HEK293 (cell line): ENCODE measurements at regions not wholly inside any gene's neighbourhood (a gene's known extent, or its start where the extent isn't known, plus 50 kb on each side); places are given as distances from the start of the nearest gene placed in this dataset.

Source experiments
- CTCF ChIA-PET: fragments of 350-600 bp; formaldehyde crosslinking; extraction: SDS; loops from one replicate; lab custom pipeline; 2021; ENCODE audit warnings: antibody characterized with exemption; lab: Yijun Ruan, JAX
- POLR2A ChIA-PET: fragments of 300-600 bp; formaldehyde crosslinking; extraction: SDS; loops from one replicate; lab custom pipeline; 2020; ENCODE audit warnings: antibody characterized with exemption, inconsistent platforms; lab: Yijun Ruan, JAX
- H3K27ac ChIP-seq: fragments of 200-500 bp; sonication (Bioruptor generic); 2 replicates; pipeline ENCODE4 v1.5.1; 2014; ENCODE audit warnings: low read depth, low read length, control low read depth, inconsistent platforms; ENCODE audit errors: extremely low read depth
- H3K36me3 ChIP-seq, 2 experiments: fragments of 200-500 bp in 1 of 2; sonication (Bioruptor generic) in 1 of 2; 1 replicate in 1 of 2; 2 replicates in 1 of 2; pipeline ENCODE4 v1.5.1; 2014 to 2017; ENCODE audit warnings: inconsistent platforms in 2 of 2, low read length in 2 of 2; ENCODE audit not compliant: control insufficient read depth in 2 of 2, insufficient read depth in 1 of 2
- H3K4me1 ChIP-seq: fragments of 200-500 bp; sonication (Bioruptor generic); 2 replicates; pipeline ENCODE4 v1.5.1; 2014; ENCODE audit warnings: mild to moderate bottlenecking, low read length, inconsistent platforms; ENCODE audit not compliant: control insufficient read depth, insufficient read depth
- H3K4me3 ChIP-seq: 2 replicates; pipeline ENCODE4 v1.5.1; 2011; ENCODE audit warnings: low read depth, mild to moderate bottlenecking, control low read depth, low read length, moderate library complexity
- H3K9me3 ChIP-seq: fragments of 200-500 bp; sonication (Bioruptor generic); 2 replicates; pipeline ENCODE4 v1.5.1; 2014; ENCODE audit warnings: low read depth, low read length, inconsistent platforms; ENCODE audit not compliant: control insufficient read depth, insufficient read depth
- ATF2 ChIP-seq: fragments of 450-650 bp; formaldehyde crosslinking; IDR thresholded peaks from 2 replicates; pipeline ENCODE4 v1.5.1; 2016; ENCODE audit warnings: missing biosample characterization, missing genetic modification characterization, low read depth
- PRDM6 ChIP-seq: fragments of 450-650 bp; formaldehyde crosslinking; IDR thresholded peaks from 2 replicates; pipeline ENCODE4 v1.5.1; 2017; ENCODE audit warnings: missing biosample characterization, missing genetic modification characterization
- SP7 ChIP-seq: fragments of 450-650 bp; formaldehyde crosslinking; IDR thresholded peaks from 2 replicates; pipeline ENCODE4 v1.5.1; 2016; ENCODE audit warnings: missing biosample characterization, missing genetic modification characterization
- ZBTB11 ChIP-seq: fragments of 450-650 bp; formaldehyde crosslinking; conservative IDR thresholded peaks from 2 replicates; pipeline ENCODE4 v1.5.1; 2016; ENCODE audit warnings: low read depth, missing biosample characterization, missing genetic modification characterization
- ZNF112 ChIP-seq: fragments of 450-650 bp; formaldehyde crosslinking; IDR thresholded peaks from 2 replicates; pipeline ENCODE4 v1.5.0; 2017; ENCODE audit warnings: missing biosample characterization, missing genetic modification characterization
- ZNF146 ChIP-seq: fragments of 450-650 bp; formaldehyde crosslinking; IDR thresholded peaks from 2 replicates; pipeline ENCODE4 v1.5.1; 2016; ENCODE audit warnings: missing biosample characterization, missing genetic modification characterization
- ZNF248 ChIP-seq: fragments of 450-650 bp; formaldehyde crosslinking; IDR thresholded peaks from 2 replicates; pipeline ENCODE4 v1.5.1; 2017; ENCODE audit warnings: missing biosample characterization, missing genetic modification characterization
- ZNF354C ChIP-seq: fragments of 450-650 bp; formaldehyde crosslinking; IDR thresholded peaks from 2 replicates; pipeline ENCODE4 v1.5.1; 2016; ENCODE audit warnings: missing biosample characterization, missing genetic modification characterization, low read depth, borderline replicate concordance
- ZNF416 ChIP-seq: fragments of 450-650 bp; formaldehyde crosslinking; IDR thresholded peaks from 2 replicates; pipeline ENCODE4 v1.5.1; 2016; ENCODE audit warnings: missing biosample characterization, missing genetic modification characterization
- ZNF549 ChIP-seq: fragments of 450-650 bp; IDR thresholded peaks from 2 replicates; pipeline ENCODE4 v1.5.1; 2018; ENCODE audit warnings: missing biosample characterization, missing genetic modification characterization, mild to moderate bottlenecking, inconsistent platforms, moderate library complexity
- ZNF555 ChIP-seq: fragments of 450-650 bp; formaldehyde crosslinking; conservative IDR thresholded peaks from 2 replicates; pipeline ENCODE4 v1.5.1; 2017; ENCODE audit warnings: missing biosample characterization, mild to moderate bottlenecking, missing genetic modification characterization, inconsistent platforms
- ZNF596 ChIP-seq: fragments of 450-650 bp; IDR thresholded peaks from 2 replicates; pipeline ENCODE4 v1.5.0; 2018; ENCODE audit warnings: missing biosample characterization, mild to moderate bottlenecking, missing genetic modification characterization, moderate library complexity
- ZNF610 ChIP-seq: fragments of 450-650 bp; formaldehyde crosslinking; IDR thresholded peaks from 2 replicates; pipeline ENCODE4 v1.5.1; 2016; ENCODE audit warnings: missing biosample characterization, missing genetic modification characterization, borderline replicate concordance
- ZNF624 ChIP-seq: fragments of 450-650 bp; formaldehyde crosslinking; IDR thresholded peaks from 2 replicates; pipeline ENCODE4 v1.5.1; 2017; ENCODE audit warnings: missing biosample characterization, missing genetic modification characterization
- ZNF670 ChIP-seq: fragments of 450-650 bp; formaldehyde crosslinking; IDR thresholded peaks from 2 replicates; pipeline ENCODE4 v1.5.1; 2016; ENCODE audit warnings: missing biosample characterization, missing genetic modification characterization, low read depth
- ZNF785 ChIP-seq: fragments of 450-650 bp; formaldehyde crosslinking; IDR thresholded peaks from 2 replicates; pipeline ENCODE4 v1.5.1; 2016; ENCODE audit warnings: missing biosample characterization, missing genetic modification characterization
- TF ChIP-seq, protein P1 (sequence below): fragments of 450-650 bp; formaldehyde crosslinking; IDR thresholded peaks from 2 replicates; pipeline ENCODE4 v1.5.1; 2016; ENCODE audit warnings: missing biosample characterization, missing genetic modification characterization

DNA sequence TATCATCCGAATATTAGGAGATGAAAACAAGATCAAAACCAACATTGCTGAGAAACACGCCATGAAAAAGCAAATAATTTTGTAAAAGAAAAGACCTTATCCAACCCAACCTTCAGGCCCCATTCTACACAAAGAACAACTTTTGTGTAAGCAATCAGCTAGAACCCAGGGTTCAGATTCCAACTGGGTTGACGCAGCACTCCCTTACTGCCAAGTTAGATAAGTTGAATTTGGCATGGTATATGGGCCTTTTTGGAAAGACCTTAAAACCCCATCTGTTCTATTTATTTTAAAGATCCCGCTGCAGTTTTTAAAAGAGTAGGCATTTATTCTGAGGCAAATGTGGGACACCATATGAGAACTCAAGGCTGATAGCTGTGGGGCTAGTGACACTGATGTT lies 2033.8 kb upstream of the WWC1 start:
- POLR2A ChIA-PET = no interaction called here
- no peak overlapping the region for H3K4me3 ChIP-seq
- H3K9me3 ChIP-seq = no peaks in the 10 kb centered on the region
- TF ChIP-seq ZNF146 (tag by site-specific recombination) (no peak), ZNF670 (tag by site-specific recombination) (no peak), ATF2 (no peak), ZNF610 (no peak), ZBTB11 (tag by site-specific recombination) (no peak), ZNF785 (tag by site-specific recombination) (no peak)
- TF ChIP-seq, all 188 proteins: peak for 0
- H3K27ac ChIP-seq = no peak overlapping the region
- H3K36me3 ChIP-seq = no peaks in the 10 kb centered on the region
- CTCF ChIA-PET = no interaction called here
- H3K4me1 ChIP-seq = no peaks in the 10 kb centered on the region

GRCh38 chr5:166262395-166262794 lies 2029.0 kb upstream of the WWC1 start:
- TF ChIP-seq SP7 (tag by site-specific recombination) (no peak), ZNF624 (tag by site-specific recombination) (no peak), ZNF596 (tag by site-specific recombination) (no peak), ZNF354C (tag by site-specific recombination) (no peak), PRDM6 (tag by site-specific recombination) (no peak), ZNF248 (no peak), ZNF555 (tag by site-specific recombination) (no peak), ZNF416 (tag by site-specific recombination) (no peak), ZNF549 (tag by site-specific recombination) (no peak), ZNF112 (tag by site-specific recombination) (no peak)
- TF ChIP-seq, protein P1, sequence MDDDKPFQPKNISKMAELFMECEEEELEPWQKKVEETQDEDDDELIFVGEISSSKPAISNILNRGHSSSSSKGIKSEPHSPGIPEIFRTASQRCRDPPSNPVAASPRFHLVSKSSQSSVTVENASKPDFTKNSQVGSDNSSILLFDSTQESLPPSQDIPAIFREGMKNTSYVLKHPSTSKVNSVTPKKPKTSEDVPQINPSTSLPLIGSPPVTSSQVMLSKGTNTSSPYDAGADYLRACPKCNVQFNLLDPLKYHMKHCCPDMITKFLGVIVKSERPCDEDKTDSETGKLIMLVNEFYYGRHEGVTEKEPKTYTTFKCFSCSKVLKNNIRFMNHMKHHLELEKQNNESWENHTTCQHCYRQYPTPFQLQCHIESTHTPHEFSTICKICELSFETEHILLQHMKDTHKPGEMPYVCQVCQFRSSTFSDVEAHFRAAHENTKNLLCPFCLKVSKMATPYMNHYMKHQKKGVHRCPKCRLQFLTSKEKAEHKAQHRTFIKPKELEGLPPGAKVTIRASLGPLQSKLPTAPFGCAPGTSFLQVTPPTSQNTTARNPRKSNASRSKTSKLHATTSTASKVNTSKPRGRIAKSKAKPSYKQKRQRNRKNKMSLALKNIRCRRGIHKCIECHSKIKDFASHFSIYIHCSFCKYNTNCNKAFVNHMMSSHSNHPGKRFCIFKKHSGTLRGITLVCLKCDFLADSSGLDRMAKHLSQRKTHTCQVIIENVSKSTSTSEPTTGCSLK (tag by site-specific recombination) = no peak
- Histone ChIP-seq H3K9me3 (no peaks in the 10 kb centered on the region), H3K4me3 (no peak overlapping the region), H3K4me1 (no peaks in the 10 kb centered on the region), H3K27ac (no peak overlapping the region), H3K36me3 (no peaks in the 10 kb centered on the region)
- POLR2A ChIA-PET = no interaction called here
- CTCF ChIA-PET = no interaction called here
